RWPE2 (cell line): ENCODE measurements at regions not wholly inside any gene's neighbourhood (a gene's known extent, or its start where the extent isn't known, plus 50 kb on each side); places are given as distances from the start of the nearest gene placed in this dataset.

Experiments used
- ATAC-seq: fragments of 200-7000 bp; cut with Tn5 transposase; 3 replicates; pipeline ENCODE4 v1.9.1; 2021; ENCODE audit warnings: low read depth
- DNase-seq: peaks from one replicate; pipeline ENCODE4 v3.0.0-alpha.2; 2020; ENCODE audit warnings: low spot score
- H3K27ac ChIP-seq: fragments of 450-650 bp; 2 replicates; pipeline ENCODE4 v1.5.1; 2017; ENCODE audit warnings: mild to moderate bottlenecking; ENCODE audit not compliant: poor library complexity, severe bottlenecking
- H3K27me3 ChIP-seq: fragments of 250-450 bp; sonication (Bioruptor Pico); 2 replicates; pipeline ENCODE4 v1.5.1; 2021; ENCODE audit warnings: mild to moderate bottlenecking, moderate library complexity; ENCODE audit not compliant: insufficient read depth, poor library complexity, severe bottlenecking
- H3K36me3 ChIP-seq: fragments of 250-450 bp; sonication (Bioruptor Pico); 2 replicates; pipeline ENCODE4 v1.5.1; 2020; ENCODE audit warnings: low read depth, mild to moderate bottlenecking, moderate library complexity
- H3K4me1 ChIP-seq: fragments of 250-450 bp; sonication (Bioruptor Pico); 2 replicates; pipeline ENCODE4 v1.5.1; 2021; ENCODE audit warnings: mild to moderate bottlenecking, moderate library complexity; ENCODE audit not compliant: insufficient read depth, poor library complexity, severe bottlenecking
- H3K4me3 ChIP-seq: fragments of 250-450 bp; sonication (Bioruptor Pico); 2 replicates; pipeline ENCODE4 v1.5.1; 2021; ENCODE audit warnings: mild to moderate bottlenecking, moderate library complexity; ENCODE audit not compliant: severe bottlenecking
- H3K9me3 ChIP-seq: fragments of 250-450 bp; sonication (Bioruptor Pico); 2 replicates; pipeline ENCODE4 v1.5.1; 2021; ENCODE audit warnings: mild to moderate bottlenecking, moderate library complexity; ENCODE audit not compliant: severe bottlenecking
- TF ChIP-seq, protein P1 (sequence below): fragments of 450-650 bp; IDR thresholded peaks from one replicate; pipeline ENCODE4 v1.5.1; 2017; ENCODE audit warnings: mild to moderate bottlenecking, moderate library complexity; ENCODE audit not compliant: poor library complexity, severe bottlenecking

DNA sequence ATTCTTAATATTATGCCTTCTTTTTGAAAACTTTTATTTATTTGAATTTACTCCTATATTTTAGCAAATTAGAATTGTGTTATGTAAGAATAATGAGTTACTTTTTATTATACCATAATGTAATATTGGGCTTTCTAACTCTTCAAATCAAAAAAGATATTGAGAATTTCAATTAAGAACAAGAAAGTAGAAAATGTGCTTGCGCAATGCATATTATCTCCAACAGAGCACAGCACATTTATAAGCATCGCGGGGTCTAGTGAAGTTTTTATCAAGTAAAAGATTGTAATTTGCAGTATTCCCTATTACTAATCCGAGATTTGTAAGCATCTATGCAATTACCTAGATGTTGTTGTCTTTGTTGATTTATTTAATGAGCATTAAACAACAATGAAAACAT is 829.1 kb upstream of the CNTNAP5 start:
- Histone ChIP-seq H3K36me3 (no peaks in the 10 kb centered on the region), H3K9me3 (no peaks in the 10 kb centered on the region), H3K4me3 (no peak overlapping the region), H3K27ac (no peak overlapping the region), H3K4me1 (no peaks in the 10 kb centered on the region), H3K27me3 (no peaks in the 10 kb centered on the region)
- ATAC-seq (no peak), DNase-seq (no peak)
- TF ChIP-seq, protein P1, sequence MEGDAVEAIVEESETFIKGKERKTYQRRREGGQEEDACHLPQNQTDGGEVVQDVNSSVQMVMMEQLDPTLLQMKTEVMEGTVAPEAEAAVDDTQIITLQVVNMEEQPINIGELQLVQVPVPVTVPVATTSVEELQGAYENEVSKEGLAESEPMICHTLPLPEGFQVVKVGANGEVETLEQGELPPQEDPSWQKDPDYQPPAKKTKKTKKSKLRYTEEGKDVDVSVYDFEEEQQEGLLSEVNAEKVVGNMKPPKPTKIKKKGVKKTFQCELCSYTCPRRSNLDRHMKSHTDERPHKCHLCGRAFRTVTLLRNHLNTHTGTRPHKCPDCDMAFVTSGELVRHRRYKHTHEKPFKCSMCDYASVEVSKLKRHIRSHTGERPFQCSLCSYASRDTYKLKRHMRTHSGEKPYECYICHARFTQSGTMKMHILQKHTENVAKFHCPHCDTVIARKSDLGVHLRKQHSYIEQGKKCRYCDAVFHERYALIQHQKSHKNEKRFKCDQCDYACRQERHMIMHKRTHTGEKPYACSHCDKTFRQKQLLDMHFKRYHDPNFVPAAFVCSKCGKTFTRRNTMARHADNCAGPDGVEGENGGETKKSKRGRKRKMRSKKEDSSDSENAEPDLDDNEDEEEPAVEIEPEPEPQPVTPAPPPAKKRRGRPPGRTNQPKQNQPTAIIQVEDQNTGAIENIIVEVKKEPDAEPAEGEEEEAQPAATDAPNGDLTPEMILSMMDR: no peak

- Histone ChIP-seq H3K27ac (no peak overlapping the region), H3K4me3 (no peak overlapping the region), H3K27me3 (no peaks in the 10 kb centered on the region), H3K4me1 (no peaks in the 10 kb centered on the region), H3K9me3 (no peaks in the 10 kb centered on the region), H3K36me3 (no peaks in the 10 kb centered on the region)
- TF ChIP-seq, protein P1: no peak
- no peak for ATAC-seq
- DNase-seq: no peak
Measured at GRCh38 chr2:123200035-123200434, 825.1 kb upstream of the CNTNAP5 start.

DNA sequence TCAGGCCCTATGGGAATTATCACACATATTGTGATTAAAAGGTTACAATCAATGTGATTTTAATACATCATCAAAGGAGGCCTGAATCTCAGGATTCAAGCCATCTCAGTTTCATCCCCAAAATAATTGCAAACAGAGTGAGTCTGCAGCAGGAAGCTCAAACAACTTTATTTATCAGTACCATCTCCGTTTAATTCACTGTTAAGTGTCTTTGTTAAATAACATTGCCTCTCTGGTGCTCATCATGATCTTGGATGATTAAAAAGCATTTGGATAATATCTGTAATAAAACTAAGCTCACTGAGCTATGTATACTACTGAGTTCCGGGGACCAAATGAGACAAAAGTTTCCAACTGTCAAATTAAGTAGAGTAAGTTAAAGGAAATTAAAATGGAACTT is 817.8 kb upstream of the CNTNAP5 start:
- Histone ChIP-seq H3K27ac (no peak overlapping the region), H3K4me1 (no peaks in the 10 kb centered on the region), H3K4me3 (no peak overlapping the region), H3K36me3 (no peaks in the 10 kb centered on the region), H3K9me3 (no peaks in the 10 kb centered on the region), H3K27me3 (no peaks in the 10 kb centered on the region)
- TF ChIP-seq, protein P1: no peak
- ATAC-seq (no peak), DNase-seq (no peak)

DNA sequence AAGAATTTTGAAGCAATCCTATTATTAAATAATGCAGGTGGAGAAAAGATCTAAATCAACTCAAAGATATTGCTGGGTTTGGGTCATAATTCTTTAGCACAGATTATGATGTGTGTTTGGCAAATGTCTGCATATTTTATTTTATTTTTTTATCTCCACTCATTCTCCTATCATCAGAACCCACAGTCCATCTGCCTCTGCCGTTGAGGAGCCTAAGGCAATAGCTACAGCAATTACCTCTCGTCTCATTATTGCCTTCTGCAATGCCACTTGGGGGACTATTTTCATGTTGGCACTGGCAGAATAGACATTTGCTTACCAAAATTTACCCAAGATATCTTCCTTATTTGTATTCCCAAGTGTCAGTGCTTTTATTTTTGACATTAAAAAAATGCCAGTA is 815.9 kb upstream of the CNTNAP5 start:
- DNase-seq (no peak), ATAC-seq (no peak)
- H3K9me3 ChIP-seq: no peaks in the 10 kb centered on the region

GRCh38 chr2:123211181-123211580 is 813.9 kb upstream of the CNTNAP5 start:
- ATAC-seq (no peak), DNase-seq (no peak)
- Histone ChIP-seq H3K36me3 (no peaks in the 10 kb centered on the region), H3K4me3 (no peak overlapping the region), H3K9me3 (no peaks in the 10 kb centered on the region), H3K27me3 (no peaks in the 10 kb centered on the region), H3K4me1 (no peaks in the 10 kb centered on the region), H3K27ac (no peak overlapping the region)
- TF ChIP-seq, protein P1: no peak

More for the DNA sequence above, 815.9 kb upstream of the CNTNAP5 start:
- TF ChIP-seq, protein P1: no peak
- Histone ChIP-seq H3K4me3 (no peak overlapping the region), H3K27ac (no peak overlapping the region), H3K27me3 (no peaks in the 10 kb centered on the region), H3K4me1 (no peaks in the 10 kb centered on the region), H3K36me3 (no peaks in the 10 kb centered on the region)
